ENCODE measurements at regions not wholly inside any gene's neighbourhood (a gene's known extent, or its start where the extent isn't known, plus 50 kb on each side); places are given as distances from the start of the nearest gene placed in this dataset.
A peak's percentile ranks its signal among the peaks of the same experiment; 100 is the strongest.

DNA sequence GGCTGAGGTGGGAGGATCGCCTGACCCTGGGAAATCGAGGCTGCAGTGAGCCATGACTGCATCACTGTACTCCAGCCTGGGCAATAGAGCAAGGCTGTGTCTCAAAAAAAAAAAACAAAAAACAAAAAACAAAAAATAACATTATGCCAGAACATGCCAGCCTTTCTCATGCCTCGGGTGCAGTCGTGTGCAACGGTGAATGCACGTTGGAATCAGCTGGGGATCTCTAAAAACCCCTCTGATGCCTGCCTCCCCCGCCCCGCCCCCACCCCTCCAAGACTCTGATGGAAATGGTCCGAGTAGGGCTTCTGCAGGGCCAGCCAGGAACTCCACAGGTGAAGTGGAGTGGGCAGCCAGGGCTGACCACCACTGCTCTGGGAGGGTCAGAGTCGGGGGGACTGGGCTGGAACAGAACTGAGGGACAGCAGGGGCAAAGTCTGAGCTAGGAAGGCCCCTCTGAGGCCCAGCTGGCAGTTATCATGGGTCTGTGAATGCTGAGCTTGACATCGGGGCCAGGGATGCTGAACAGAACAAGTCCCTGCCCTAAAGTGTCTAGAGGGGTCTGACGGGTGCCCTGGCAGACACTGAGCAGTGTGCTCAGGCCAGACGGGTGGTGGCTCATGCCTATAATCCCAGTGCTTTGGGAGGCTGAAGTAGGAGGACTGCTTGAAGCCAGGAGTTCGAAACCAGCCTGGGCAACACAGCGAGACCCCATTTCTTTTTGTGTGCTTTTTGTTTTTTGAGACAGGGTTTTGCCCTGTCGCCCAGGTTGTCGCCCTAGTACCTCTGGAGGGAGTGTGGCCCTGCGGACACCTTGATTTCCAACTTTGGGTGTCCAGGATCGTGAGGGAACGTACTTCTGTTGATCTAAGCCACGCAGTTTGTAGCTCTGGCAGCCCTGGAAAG, 193.4 kb upstream of the GSE1 start:
- Histone ChIP-seq H3K27me3 (ENCODE audit: control insufficient read depth, insufficient read depth, low read length) (no peaks in the 10 kb centered on the region), H3K36me3 (ENCODE audit: control insufficient read depth, insufficient read depth, low read length) (no peaks in the 10 kb centered on the region; the same call in 1 of the 2 replicates), H3K4me3 (ENCODE audit: low read depth, low read length) (no peak overlapping the region)
- TF ChIP-seq, protein P1, sequence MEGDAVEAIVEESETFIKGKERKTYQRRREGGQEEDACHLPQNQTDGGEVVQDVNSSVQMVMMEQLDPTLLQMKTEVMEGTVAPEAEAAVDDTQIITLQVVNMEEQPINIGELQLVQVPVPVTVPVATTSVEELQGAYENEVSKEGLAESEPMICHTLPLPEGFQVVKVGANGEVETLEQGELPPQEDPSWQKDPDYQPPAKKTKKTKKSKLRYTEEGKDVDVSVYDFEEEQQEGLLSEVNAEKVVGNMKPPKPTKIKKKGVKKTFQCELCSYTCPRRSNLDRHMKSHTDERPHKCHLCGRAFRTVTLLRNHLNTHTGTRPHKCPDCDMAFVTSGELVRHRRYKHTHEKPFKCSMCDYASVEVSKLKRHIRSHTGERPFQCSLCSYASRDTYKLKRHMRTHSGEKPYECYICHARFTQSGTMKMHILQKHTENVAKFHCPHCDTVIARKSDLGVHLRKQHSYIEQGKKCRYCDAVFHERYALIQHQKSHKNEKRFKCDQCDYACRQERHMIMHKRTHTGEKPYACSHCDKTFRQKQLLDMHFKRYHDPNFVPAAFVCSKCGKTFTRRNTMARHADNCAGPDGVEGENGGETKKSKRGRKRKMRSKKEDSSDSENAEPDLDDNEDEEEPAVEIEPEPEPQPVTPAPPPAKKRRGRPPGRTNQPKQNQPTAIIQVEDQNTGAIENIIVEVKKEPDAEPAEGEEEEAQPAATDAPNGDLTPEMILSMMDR (IDR thresholded peaks at IDR 0.05; ENCODE audit: insufficient read depth, low read depth, low read length), result no peak
- CTCF ChIA-PET, result interaction anchor here (0.5 to 4.2 kb wide), 32 partner anchors 10 to 305 kb away, joined by 3 to 26 read pairs (median 4); no protein-coding TSS in a partner anchor
- DNase-seq (ENCODE audit: low read depth), result no peak
- POLR2A ChIA-PET, result no interaction called here

DNA sequence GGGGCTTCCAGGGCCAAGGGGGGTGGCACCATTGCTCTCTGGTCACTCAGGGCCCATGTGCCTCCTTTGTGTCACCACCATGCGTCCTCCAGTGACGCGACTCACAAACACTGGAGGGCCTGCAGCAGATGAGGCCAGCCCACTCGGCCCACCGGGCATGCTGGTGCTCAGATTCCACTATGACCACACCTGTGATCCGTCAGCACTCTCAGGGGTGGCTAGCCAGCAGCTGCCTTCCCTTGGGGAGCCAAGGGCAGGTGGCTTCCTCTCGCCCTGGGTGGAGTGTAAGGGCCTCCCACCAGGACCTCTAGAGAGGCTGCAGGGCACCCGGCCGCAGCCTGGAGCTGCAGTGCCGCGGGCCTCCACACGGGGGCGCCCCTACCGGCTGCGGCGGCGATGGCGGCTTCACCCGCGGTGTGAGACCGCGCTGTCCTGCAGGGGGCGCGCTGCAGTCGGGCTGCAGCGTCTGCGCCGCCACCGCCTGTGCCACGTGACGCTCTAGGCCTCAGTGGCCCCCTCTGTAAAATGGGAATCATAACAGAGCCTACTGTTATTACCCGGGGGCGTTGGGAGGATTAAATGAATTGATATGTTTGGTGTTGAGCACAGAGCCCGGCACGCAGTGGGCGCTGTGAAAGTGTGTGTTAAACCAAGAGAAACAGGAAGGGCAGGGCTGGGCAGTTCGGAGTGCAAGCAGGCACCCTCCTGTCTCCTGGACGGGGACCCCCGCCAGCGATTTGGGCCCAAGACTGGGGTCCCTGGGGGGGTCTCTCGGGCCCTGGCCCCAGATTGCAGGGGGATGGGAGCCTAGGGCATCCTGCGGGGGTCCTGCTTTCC, 192.4 kb upstream of the GSE1 start:
- ChIA-PET POLR2A (no interaction called here), CTCF (interaction anchor here (0.5 to 4.2 kb wide), 37 partner anchors 9 to 306 kb away, joined by 3 to 26 read pairs (median 4); no protein-coding TSS in a partner anchor)
- Histone ChIP-seq H3K36me3 (ENCODE audit: control insufficient read depth, insufficient read depth, low read length) (no peaks in the 10 kb centered on the region; the same call in 1 of the 2 replicates), H3K4me3 (ENCODE audit: low read depth, low read length) (no peak overlapping the region), H3K27me3 (ENCODE audit: control insufficient read depth, insufficient read depth, low read length) (no peaks in the 10 kb centered on the region)
- no peak for DNase-seq (ENCODE audit: low read depth)
- TF ChIP-seq, protein P1 (IDR thresholded peaks at IDR 0.05; ENCODE audit: insufficient read depth, low read depth, low read length), result peak; percentile 76

DNA sequence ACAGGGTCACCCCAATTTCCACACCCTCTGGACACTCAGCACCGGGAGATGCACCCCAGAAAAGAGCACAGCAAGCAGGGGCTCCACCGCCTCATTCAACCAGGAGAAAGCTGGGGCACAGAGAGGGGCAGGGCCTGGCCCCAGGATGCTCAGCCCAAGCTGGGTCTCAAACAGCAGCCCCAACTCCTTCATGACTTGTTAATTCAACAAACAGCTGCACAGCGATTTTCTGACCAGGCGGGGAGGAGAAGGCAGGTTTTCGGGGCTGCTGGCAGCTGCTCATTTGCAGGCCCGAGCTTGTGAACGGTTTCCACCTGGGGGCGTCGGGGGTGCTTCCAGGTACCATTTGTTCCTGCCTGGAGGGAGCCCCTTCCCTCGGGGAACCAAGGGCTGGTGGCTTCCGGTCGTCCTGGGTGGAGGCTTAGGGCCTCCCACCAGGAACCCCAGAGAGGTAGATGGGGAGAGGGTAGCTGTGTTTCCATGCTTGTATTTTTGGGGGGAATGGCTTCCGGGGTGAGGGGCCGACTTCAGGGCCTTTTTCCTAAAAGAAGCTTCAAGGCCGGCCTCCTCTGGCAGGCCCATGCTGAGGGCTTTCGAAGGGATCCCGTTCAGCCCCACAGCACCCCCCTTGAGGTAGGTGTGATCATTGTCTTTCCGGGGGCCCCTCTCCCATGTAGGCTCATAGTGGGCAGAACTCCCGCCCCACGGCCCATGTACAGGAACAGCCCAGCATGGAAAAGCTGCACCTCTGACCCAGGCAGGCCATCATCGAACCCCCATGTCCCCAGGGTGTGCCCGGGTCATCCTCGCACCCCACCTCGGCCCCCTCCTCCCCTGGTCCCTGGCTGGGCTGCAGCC, 191.6 kb upstream of the GSE1 start:
- ChIA-PET POLR2A (no interaction called here), CTCF (interaction anchor here (0.7 to 4.2 kb wide), 21 partner anchors 10 to 307 kb away, joined by 3 to 26 read pairs (median 4); no protein-coding TSS in a partner anchor)
- H3K4me3 ChIP-seq (ENCODE audit: low read depth, low read length), result no peak overlapping the region
- no peaks in the 10 kb centered on the region; the same call in 1 of the 2 replicates for H3K36me3 ChIP-seq (ENCODE audit: control insufficient read depth, insufficient read depth, low read length)
- TF ChIP-seq, protein P1 (IDR thresholded peaks at IDR 0.05; ENCODE audit: insufficient read depth, low read depth, low read length), result no peak
- DNase-seq (ENCODE audit: low read depth), result no peak
- H3K27me3 ChIP-seq (ENCODE audit: control insufficient read depth, insufficient read depth, low read length), result no peaks in the 10 kb centered on the region

DNA sequence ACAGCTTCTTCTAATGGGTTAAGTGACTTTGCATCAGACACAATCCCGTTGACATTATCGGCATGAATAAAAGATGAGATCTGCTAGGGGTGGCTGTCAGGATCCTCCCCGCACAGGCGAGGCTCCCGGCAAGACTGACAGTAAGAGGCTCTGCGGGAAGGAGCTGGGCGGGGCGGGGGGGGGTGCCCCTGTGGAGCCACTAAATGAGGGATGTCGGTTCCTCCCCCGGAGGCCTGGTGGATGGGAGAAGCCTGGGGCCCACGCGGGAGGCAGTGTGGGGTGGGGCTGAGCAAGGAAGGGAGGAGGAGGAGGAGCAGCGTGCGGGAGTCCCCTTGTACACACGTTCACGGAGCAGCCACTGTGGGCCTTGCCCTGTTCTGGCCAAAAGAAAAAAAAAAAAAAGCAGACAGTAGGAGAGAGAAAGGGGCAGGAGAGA, 190.9 kb upstream of the GSE1 start:
- TF ChIP-seq, protein P1 (IDR thresholded peaks at IDR 0.05; ENCODE audit: insufficient read depth, low read depth, low read length), result no peak
- DNase-seq (ENCODE audit: low read depth), result no peak
- POLR2A ChIA-PET, result no interaction called here
- Histone ChIP-seq H3K36me3 (ENCODE audit: control insufficient read depth, insufficient read depth, low read length) (no peaks in the 10 kb centered on the region; the same call in 1 of the 2 replicates), H3K27me3 (ENCODE audit: control insufficient read depth, insufficient read depth, low read length) (no peaks in the 10 kb centered on the region), H3K4me3 (ENCODE audit: low read depth, low read length) (no peak overlapping the region)
- CTCF ChIA-PET, result interaction anchor here (0.9 to 4.2 kb wide), 5 partner anchors 9 to 194 kb away, joined by 3 to 26 read pairs (median 15); no protein-coding TSS in a partner anchor

Measured in BJ (cell line).